Ishikawa (cell line): ENCODE measurements at regions not wholly inside any gene's neighbourhood (a gene's known extent, or its start where the extent isn't known, plus 50 kb on each side); places are given as distances from the start of the nearest gene placed in this dataset.

ENCODE experiments used
- CEBPB ChIP-seq: IDR thresholded peaks from 2 replicates; pipeline ENCODE4 v1.6.1; 2012
- CREB1 ChIP-seq: IDR thresholded peaks from 2 replicates; pipeline ENCODE4 v1.6.1; 2012; ENCODE audit warnings: low read depth
- EGR1 ChIP-seq: IDR thresholded peaks from 2 replicates; pipeline ENCODE4 v1.6.1; 2012
- EP300 ChIP-seq: IDR thresholded peaks from 2 replicates; pipeline ENCODE4 v1.6.1; 2012; ENCODE audit warnings: borderline replicate concordance
- FOXM1 ChIP-seq: IDR thresholded peaks from 2 replicates; pipeline ENCODE4 v1.6.1; 2012; ENCODE audit warnings: low read depth, borderline replicate concordance
- MAX ChIP-seq: IDR thresholded peaks from 2 replicates; pipeline ENCODE4 v1.6.1; 2012
- NFIC ChIP-seq: IDR thresholded peaks from 2 replicates; pipeline ENCODE4 v1.6.1; 2012
- RAD21 ChIP-seq: IDR thresholded peaks from 2 replicates; pipeline ENCODE4 v1.6.1; 2012; ENCODE audit warnings: low read depth
- REST ChIP-seq: IDR thresholded peaks from 2 replicates; pipeline ENCODE4 v1.6.1; 2012; ENCODE audit warnings: low read depth, mild to moderate bottlenecking
- TAF1 ChIP-seq: IDR thresholded peaks from 2 replicates; pipeline ENCODE4 v1.6.1; 2012; ENCODE audit warnings: low read depth, mild to moderate bottlenecking
- TCF12 ChIP-seq: IDR thresholded peaks from 2 replicates; pipeline ENCODE4 v1.6.1; 2012; ENCODE audit warnings: low read depth
- TEAD4 ChIP-seq: IDR thresholded peaks from 2 replicates; pipeline ENCODE4 v1.6.1; 2012
- USF1 ChIP-seq: IDR thresholded peaks from 2 replicates; pipeline ENCODE4 v1.6.1; 2012
- YY1 ChIP-seq: IDR thresholded peaks from 2 replicates; pipeline ENCODE4 v1.6.1; 2012; ENCODE audit warnings: low read depth
- ZBTB7A ChIP-seq: IDR thresholded peaks from 2 replicates; pipeline ENCODE4 v1.6.1; 2012; ENCODE audit warnings: low read depth

GRCh38 chr22:48217596-48217995, 1455.1 kb downstream of the TBC1D22A start:
- no peak for TF ChIP-seq USF1
- no peak for TF ChIP-seq TEAD4
- TF ChIP-seq RAD21: no peak
- TF ChIP-seq YY1: no peak
- no peak for TF ChIP-seq REST
- no peak for TF ChIP-seq TCF12
- TF ChIP-seq MAX: no peak
- TF ChIP-seq TAF1: no peak
- no peak for TF ChIP-seq EP300

GRCh38 chr22:48212727-48213126, 1450.3 kb downstream of the TBC1D22A start:
- TF ChIP-seq TAF1: no peak
- no peak for TF ChIP-seq YY1
- no peak for TF ChIP-seq ZBTB7A
- no peak for TF ChIP-seq CEBPB
- TF ChIP-seq FOXM1: no peak
- no peak for TF ChIP-seq RAD21
- no peak for TF ChIP-seq EGR1
- no peak for TF ChIP-seq USF1

- TF ChIP-seq RAD21: no peak
- no peak for TF ChIP-seq REST
- no peak for TF ChIP-seq YY1
- TF ChIP-seq CREB1: no peak
- TF ChIP-seq EP300: no peak
- TF ChIP-seq CEBPB: no peak
- no peak for TF ChIP-seq TEAD4
- no peak for TF ChIP-seq TCF12
- no peak for TF ChIP-seq ZBTB7A
- TF ChIP-seq FOXM1: no peak
- no peak for TF ChIP-seq TAF1
- no peak for TF ChIP-seq MAX
- no peak for TF ChIP-seq NFIC
- TF ChIP-seq EGR1: no peak
These were observed 1448.4 kb downstream of the TBC1D22A start for GRCh38 chr22:48210812-48211211.

GRCh38 chr22:48210198-48210580, 1447.7 kb downstream of the TBC1D22A start:
- TF ChIP-seq FOXM1 (no peak), USF1 (no peak), MAX (no peak), CEBPB (no peak), TAF1 (no peak), REST (no peak), NFIC (no peak), EP300 (no peak), TCF12 (no peak), EGR1 (no peak), YY1 (no peak), CREB1 (no peak), TEAD4 (no peak), ZBTB7A (no peak), RAD21 (no peak)
